ENCODE measurements at regions not wholly inside any gene's neighbourhood (a gene's known extent, or its start where the extent isn't known, plus 50 kb on each side); places are given as distances from the start of the nearest gene placed in this dataset.

GRCh38 chr11:80727315-80727714 is 1286.5 kb upstream of the TENM4 start:
- DNase-seq (ENCODE audit: extremely low read depth, low read depth), result no peak
- TF ChIP-seq CTCF (IDR thresholded peaks at IDR 0.05; ENCODE audit: low read depth, low read length, missing control alignments), result no peak
- H3K4me3 ChIP-seq (replicated peaks; ENCODE audit: low read depth, low read length), result no peak overlapping the region

DNA sequence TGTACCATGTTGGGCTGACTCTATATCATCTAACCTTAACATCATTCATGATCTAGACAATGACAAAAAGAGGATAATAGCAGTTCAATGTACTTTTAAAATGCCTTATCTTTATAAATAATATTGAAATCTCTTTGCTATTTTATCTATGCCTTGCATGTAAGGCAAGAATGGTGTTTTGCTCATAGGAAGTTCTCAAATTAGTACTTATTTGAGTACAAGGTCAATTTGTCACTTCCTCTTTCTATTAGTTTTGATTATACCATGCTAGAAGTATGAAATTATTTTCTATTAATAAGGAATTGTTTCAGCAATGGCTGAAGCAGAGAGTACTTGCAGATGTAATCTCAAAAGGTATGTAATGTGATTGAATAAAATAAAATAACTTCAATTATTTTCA is 1285.4 kb upstream of the TENM4 start:
- no peak overlapping the region for H3K4me3 ChIP-seq (replicated peaks; ENCODE audit: low read depth, low read length)
- no peak for DNase-seq (ENCODE audit: extremely low read depth, low read depth)
- TF ChIP-seq CTCF (IDR thresholded peaks at IDR 0.05; ENCODE audit: low read depth, low read length, missing control alignments), result no peak

- no peak for DNase-seq (ENCODE audit: extremely low read depth, low read depth)
- no peak for TF ChIP-seq CTCF (IDR thresholded peaks at IDR 0.05; ENCODE audit: low read depth, low read length, missing control alignments)
- no peak overlapping the region for H3K4me3 ChIP-seq (replicated peaks; ENCODE audit: low read depth, low read length)
These were observed 1283.5 kb upstream of the TENM4 start for GRCh38 chr11:80724366-80724765.

DNA sequence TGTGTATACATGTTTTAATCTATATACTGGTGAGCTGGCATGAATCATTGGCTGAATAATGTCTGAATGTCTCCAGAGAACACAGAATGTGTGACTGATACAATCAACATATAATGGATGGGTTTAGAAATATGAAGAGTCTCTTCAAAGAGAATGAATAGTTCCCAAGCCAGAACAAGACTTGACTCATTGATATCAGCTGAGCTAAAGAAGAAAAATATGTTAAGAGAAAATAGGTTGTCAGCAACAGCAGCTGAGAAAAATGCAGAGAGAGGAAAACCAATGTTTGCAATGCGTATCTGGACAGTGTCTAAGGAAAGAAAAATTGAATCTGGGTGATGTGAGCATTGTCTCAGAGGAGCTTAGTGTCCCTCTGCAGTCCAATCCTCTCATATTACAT is 1281.8 kb upstream of the TENM4 start:
- no peak for TF ChIP-seq CTCF (IDR thresholded peaks at IDR 0.05; ENCODE audit: low read depth, low read length, missing control alignments)
- no peak for DNase-seq (ENCODE audit: extremely low read depth, low read depth)
- no peak overlapping the region for H3K4me3 ChIP-seq (replicated peaks; ENCODE audit: low read depth, low read length)

DNA sequence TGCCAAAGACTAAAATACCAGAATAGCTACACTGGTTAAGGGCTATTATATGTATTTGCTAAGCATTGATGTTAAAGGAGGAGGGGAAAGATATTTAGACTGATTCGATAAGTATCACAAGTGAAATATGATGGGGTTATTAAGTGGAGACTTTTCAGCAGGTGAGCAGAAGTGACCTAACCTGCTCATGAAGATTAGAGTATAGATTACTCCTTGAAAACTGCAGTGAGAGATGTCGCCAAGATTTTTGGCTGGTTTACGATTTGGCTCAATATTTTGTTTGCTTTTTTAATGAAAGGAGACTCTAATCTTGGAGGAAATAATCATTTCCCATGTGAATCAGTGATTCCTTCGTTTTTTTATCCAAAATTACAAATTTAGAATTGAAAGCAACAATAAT is 1279.5 kb upstream of the TENM4 start:
- H3K4me3 ChIP-seq (replicated peaks; ENCODE audit: low read depth, low read length), result no peak overlapping the region
- no peak for DNase-seq (ENCODE audit: extremely low read depth, low read depth)
- TF ChIP-seq CTCF (IDR thresholded peaks at IDR 0.05; ENCODE audit: low read depth, low read length, missing control alignments), result no peak

GRCh38 chr11:80719292-80719646 is 1278.4 kb upstream of the TENM4 start:
- no peak overlapping the region for H3K4me3 ChIP-seq (replicated peaks; ENCODE audit: low read depth, low read length)
- TF ChIP-seq CTCF (IDR thresholded peaks at IDR 0.05; ENCODE audit: low read depth, low read length, missing control alignments), result no peak
- DNase-seq (ENCODE audit: extremely low read depth, low read depth), result no peak

DNA sequence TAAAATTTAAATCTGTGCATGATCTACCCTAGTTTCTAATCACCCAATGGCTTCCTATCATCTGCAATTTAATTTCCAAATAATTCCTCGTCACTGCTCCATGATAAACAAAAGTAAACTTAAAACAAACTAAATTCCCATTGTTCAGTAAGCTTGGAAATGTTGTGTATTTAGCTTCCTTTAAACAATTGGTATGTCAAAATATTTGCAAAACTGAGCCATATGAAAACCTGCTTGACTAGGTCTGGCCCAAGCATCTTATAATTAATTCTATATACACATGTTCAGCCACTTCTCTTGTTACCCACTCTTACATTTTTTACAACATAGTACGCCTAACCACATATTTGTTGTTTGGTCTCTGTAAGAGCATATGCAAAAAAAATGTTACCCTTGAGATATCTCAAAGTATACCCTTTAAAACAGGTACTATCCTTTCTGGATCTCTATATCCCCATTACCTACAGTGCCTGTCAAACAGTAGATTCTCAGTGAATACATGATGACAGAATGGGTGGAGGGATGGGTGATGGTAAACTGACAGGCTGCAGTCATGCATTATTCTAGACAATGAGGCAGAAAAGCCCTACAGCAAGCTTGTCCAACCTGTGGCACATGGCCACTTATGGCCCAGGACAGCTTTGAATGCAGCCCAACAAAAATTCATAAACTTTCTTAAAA is 1277.9 kb upstream of the TENM4 start:
- no peak for TF ChIP-seq CTCF (IDR thresholded peaks at IDR 0.05; ENCODE audit: low read depth, low read length, missing control alignments)
- no peak overlapping the region for H3K4me3 ChIP-seq (replicated peaks; ENCODE audit: low read depth, low read length)
- DNase-seq (ENCODE audit: extremely low read depth, low read depth), result no peak

Data from HFF-Myc (cell line).